Central memory CD8-positive, alpha-beta T cell (primary cell): ENCODE measurements at regions not wholly inside any gene's neighbourhood (a gene's known extent, or its start where the extent isn't known, plus 50 kb on each side); places are given as distances from the start of the nearest gene placed in this dataset.

ENCODE experiments used
- ATAC-seq: fragments of 150-1000 bp; cut with Tn5 transposase; replicated peaks from 2 replicates; pipeline ENCODE4 v1.10.0; 2022; ENCODE audit warnings: mild to moderate bottlenecking, moderate FRiP score, moderate number of reproducible peaks; ENCODE audit not compliant: poor library complexity, severe bottlenecking; ENCODE audit errors: extremely low read depth
- DNase-seq, 2 donors: peaks; one replicate each; pipeline ENCODE4 v3.0.0; 2021; ENCODE audit warnings: low spot score in 2 of 2
- H3K27ac Mint-ChIP-seq: one replicate; pipeline ENCODE4 v1.8.0; 2022; ENCODE audit warnings: low read depth, mild to moderate bottlenecking, moderate library complexity, mixed read lengths
- H3K27me3 Mint-ChIP-seq: one replicate; pipeline ENCODE4 v1.8.0; 2022; ENCODE audit warnings: mixed read lengths
- H3K36me3 Mint-ChIP-seq: one replicate; pipeline ENCODE4 v1.8.0; 2022; ENCODE audit warnings: mild to moderate bottlenecking, moderate library complexity, mixed read lengths; ENCODE audit not compliant: insufficient read depth
- H3K4me1 Mint-ChIP-seq: one replicate; pipeline ENCODE4 v1.8.0; 2022; ENCODE audit warnings: mixed read lengths
- H3K4me3 Mint-ChIP-seq: one replicate; pipeline ENCODE4 v1.8.0; 2022; ENCODE audit warnings: mild to moderate bottlenecking, moderate library complexity, mixed read lengths
- H3K9me3 Mint-ChIP-seq: one replicate; pipeline ENCODE4 v1.8.0; 2022; ENCODE audit warnings: mixed read lengths

DNA sequence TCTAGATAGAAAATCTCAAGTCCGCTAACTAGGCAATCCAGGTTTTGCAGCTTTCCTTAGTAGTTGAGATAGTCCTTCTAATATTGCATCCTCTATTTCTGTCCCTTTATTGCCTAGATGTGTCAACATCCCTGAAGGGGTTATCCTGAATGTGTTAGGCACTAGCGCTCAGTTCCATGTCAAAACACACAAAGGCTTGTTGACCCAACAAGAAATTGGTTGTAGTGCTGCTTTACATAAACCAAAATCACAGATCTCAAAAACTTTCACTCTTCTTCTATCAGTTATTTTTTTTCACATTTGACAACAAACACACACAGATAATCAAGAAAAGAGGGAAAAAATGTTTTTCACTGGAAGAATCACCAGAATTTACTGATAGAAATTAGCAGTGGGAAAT, 51.4 kb upstream of the SOX2 start:
- Mint-ChIP-seq H3K9me3 (no peaks in the 10 kb centered on the region), H3K27ac (no peak overlapping the region), H3K4me1 (no peaks in the 10 kb centered on the region), H3K4me3 (no peak overlapping the region), H3K36me3 (no peaks in the 10 kb centered on the region), H3K27me3 (no peaks in the 10 kb centered on the region)
- DNase-seq (no peak), ATAC-seq (no peak)

DNA sequence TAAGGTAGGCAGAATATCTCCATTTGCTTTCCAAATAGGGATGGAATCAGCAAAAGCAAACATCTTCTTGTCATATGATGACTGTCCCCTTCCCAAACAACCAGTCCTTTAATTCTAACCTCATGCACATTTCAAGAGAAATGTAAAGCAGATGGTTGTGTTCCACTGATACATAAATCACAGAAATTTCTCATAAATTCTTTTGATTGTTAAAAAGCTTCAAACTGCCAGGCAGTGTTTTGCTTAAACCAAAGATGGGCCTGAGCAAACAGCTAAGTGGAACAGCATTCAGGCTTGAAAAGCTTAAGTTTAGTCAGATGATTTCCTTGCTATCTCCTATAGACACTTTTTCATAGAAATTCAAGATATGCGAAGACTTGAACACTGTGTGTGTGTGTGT, 74.3 kb upstream of the SOX2 start:
- H3K4me1 Mint-ChIP-seq: no peaks in the 10 kb centered on the region
- H3K36me3 Mint-ChIP-seq: no peaks in the 10 kb centered on the region
- H3K4me3 Mint-ChIP-seq: no peak overlapping the region
- H3K9me3 Mint-ChIP-seq: no peaks in the 10 kb centered on the region
- no peaks in the 10 kb centered on the region for H3K27me3 Mint-ChIP-seq
- no peak for ATAC-seq
- no peak overlapping the region for H3K27ac Mint-ChIP-seq
- DNase-seq: no peak

DNA sequence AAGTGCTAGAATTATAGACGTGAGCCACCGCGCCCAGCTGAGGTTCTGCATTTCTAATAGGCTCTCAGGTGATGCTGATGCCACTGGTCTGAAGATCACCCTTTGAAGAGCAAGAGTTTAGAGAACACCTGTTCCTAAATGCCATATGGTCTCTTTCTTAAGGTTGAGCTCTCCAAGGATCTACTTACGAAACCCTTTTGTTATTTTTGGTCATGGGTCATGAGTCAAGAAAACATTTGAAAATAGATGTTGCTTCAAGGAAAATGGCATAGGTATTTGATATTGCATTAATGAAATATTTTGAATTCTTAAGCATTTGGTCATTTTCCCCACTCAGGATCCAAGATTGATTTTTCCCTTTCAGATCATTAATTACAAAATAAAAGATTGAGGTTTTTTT, 74.7 kb upstream of the SOX2 start:
- ATAC-seq (no peak), DNase-seq (no peak)
- H3K9me3 Mint-ChIP-seq: no peaks in the 10 kb centered on the region
- H3K27me3 Mint-ChIP-seq: no peaks in the 10 kb centered on the region
- H3K36me3 Mint-ChIP-seq: no peaks in the 10 kb centered on the region
- H3K4me1 Mint-ChIP-seq: no peaks in the 10 kb centered on the region
- no peak overlapping the region for H3K4me3 Mint-ChIP-seq
- no peak overlapping the region for H3K27ac Mint-ChIP-seq

DNA sequence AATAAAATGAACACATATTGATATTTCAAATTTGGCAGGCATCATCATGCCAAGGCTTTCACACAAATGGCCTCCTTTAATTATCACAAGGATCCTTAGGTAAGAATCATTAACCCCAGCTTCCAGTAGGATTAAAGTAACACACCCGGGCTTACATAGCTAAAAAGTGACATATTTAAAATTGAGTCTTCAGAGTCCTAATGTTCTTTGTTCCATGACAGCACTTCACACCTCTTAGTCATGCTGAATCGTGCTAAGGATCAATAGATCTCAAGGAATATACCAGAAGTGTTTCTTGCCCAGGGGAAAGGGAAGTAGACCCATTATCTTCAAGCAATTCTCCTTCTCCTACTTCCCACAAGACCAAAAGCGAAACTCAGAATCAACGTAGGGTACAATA, 76.6 kb upstream of the SOX2 start:
- Mint-ChIP-seq H3K4me1 (no peaks in the 10 kb centered on the region), H3K9me3 (no peaks in the 10 kb centered on the region), H3K27ac (no peak overlapping the region), H3K36me3 (no peaks in the 10 kb centered on the region), H3K4me3 (no peak overlapping the region), H3K27me3 (no peaks in the 10 kb centered on the region)
- ATAC-seq (no peak), DNase-seq (no peak)

DNA sequence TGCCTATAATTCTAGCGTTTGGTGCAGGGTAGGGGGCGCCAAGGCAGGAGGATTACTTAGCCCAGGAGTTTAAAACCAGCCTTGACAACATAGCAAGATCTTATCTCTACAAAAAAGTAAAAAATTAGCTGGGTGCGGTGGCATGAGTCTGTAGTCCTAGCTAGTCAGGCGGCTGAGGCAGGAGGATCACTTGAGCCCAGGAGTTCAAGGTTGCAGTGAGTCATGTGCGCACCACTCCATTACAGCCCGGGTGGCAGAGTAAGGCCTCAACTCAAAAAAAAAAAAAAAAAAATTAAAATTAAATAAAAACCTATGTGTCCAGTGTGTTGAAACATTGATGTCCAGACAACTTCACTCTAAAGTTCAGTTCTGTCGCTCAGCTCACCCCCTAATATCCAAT, 78.2 kb upstream of the SOX2 start:
- no peaks in the 10 kb centered on the region for H3K36me3 Mint-ChIP-seq
- H3K9me3 Mint-ChIP-seq: peaks cover 6% of the 10 kb centered on the region
- no peak overlapping the region for H3K27ac Mint-ChIP-seq
- no peak overlapping the region for H3K4me3 Mint-ChIP-seq
- ATAC-seq: no peak
- H3K27me3 Mint-ChIP-seq: no peaks in the 10 kb centered on the region
- no peak for DNase-seq
- no peaks in the 10 kb centered on the region for H3K4me1 Mint-ChIP-seq

DNA sequence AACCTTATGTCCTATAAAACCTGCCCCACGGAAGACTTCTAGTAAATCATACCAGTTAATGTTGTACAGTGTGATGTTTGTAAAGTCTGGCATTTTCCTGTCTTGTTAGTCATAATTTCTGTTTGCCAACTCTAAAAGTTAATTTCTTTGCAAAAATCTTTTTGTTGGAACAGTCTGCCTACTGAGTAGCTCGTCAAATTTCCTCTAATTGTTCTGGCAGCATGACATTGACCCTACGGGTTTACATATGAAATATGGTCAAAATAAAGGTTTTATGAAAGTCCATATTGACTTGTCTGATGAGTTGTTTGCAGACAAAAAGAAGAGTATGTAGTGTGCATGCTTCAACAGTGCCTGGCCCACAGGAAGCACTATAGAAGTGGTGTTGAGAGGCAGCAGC, 79.8 kb upstream of the SOX2 start:
- DNase-seq (no peak), ATAC-seq (no peak)
- no peak overlapping the region for H3K4me3 Mint-ChIP-seq
- H3K27me3 Mint-ChIP-seq: no peaks in the 10 kb centered on the region
- peaks cover 6% of the 10 kb centered on the region for H3K9me3 Mint-ChIP-seq
- no peaks in the 10 kb centered on the region for H3K4me1 Mint-ChIP-seq
- no peaks in the 10 kb centered on the region for H3K36me3 Mint-ChIP-seq
- H3K27ac Mint-ChIP-seq: no peak overlapping the region

DNA sequence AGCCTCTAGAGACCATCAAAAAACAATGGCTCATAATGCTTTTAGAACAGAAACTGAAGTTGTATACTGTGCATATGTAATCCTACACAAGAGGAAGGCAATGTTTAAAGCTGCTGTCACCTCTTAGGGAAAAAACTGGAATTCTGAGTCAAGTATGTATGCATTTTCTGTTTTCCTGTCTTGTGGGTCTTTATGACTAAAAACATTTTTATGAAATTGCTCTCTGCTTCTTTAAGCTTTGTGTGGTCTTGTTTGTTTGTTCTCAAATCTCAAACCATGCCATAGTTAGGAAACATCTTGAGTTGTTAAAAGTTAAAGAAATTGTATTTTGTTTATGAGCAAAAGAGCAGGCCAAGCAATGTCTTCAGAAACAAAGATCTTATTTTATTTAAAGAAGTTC, 80.9 kb upstream of the SOX2 start:
- H3K36me3 Mint-ChIP-seq: no peaks in the 10 kb centered on the region
- no peak overlapping the region for H3K27ac Mint-ChIP-seq

DNA sequence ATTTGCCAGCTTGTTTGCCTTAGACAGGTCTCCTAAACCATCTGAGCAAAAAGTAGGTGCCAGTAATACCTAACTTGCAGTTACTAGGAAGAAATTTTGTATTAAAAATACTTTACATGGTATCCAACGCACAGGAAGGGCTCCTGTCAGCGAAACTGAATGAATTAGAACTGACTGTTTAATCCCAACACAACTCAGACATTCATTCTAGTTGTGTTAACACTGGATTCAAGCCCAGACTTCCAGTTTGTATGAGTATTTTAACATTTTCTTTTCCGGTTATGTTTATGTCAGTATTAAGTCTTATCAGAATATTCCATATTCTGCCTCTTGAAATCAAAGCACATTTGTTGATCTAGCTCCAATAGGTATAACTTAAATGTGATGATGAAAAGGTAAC, 82.0 kb upstream of the SOX2 start:
- Mint-ChIP-seq H3K36me3 (no peaks in the 10 kb centered on the region), H3K9me3 (peaks cover 6% of the 10 kb centered on the region), H3K4me3 (no peak overlapping the region), H3K4me1 (no peaks in the 10 kb centered on the region), H3K27me3 (no peaks in the 10 kb centered on the region), H3K27ac (no peak overlapping the region)
- DNase-seq (no peak), ATAC-seq (no peak)

More for the DNA sequence above, 80.9 kb upstream of the SOX2 start:
- no peaks in the 10 kb centered on the region for H3K27me3 Mint-ChIP-seq
- ATAC-seq: no peak
- DNase-seq: no peak
- peaks cover 6% of the 10 kb centered on the region for H3K9me3 Mint-ChIP-seq
- no peak overlapping the region for H3K4me3 Mint-ChIP-seq
- no peaks in the 10 kb centered on the region for H3K4me1 Mint-ChIP-seq

DNA sequence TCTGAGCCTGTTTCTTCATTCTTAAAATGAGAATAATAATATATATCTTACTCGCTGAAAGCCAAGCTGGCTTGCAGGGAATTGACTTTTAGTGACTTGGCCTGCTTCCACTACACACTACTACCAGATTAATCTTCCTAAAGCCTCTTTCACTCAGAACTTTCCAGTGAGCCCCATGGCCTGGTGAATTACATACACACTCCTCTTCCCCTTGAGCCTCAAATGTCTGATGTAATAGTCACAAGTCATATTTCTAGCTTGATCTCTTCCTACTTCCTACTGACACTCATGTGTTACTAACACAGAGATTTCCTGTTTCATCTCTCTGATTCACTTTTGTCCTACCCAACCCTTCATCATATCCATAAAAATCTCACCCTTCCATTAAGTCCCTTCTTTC, 82.7 kb upstream of the SOX2 start:
- Mint-ChIP-seq H3K27ac (no peak overlapping the region), H3K4me3 (no peak overlapping the region), H3K27me3 (no peaks in the 10 kb centered on the region), H3K36me3 (no peaks in the 10 kb centered on the region), H3K9me3 (peaks cover 6% of the 10 kb centered on the region), H3K4me1 (no peaks in the 10 kb centered on the region)
- ATAC-seq (no peak), DNase-seq (no peak)

DNA sequence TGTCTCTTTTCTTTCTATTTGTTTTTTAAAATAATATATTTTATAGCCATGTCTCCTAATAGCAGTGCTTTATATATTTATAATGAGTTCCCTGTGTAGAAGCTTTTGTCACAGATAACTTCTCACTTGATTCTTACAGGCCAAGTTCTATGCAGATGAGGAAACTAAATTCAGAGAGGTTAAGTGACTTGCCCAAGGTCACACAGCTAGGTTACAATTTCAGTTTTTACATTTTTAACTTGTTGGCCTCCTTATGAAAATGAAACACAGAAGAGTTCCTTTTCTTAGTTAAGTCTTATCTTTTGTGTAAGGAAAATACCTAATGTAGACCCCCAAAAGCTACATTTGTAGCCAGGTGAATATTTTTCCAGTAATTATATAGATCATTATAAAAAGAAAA, 83.3 kb upstream of the SOX2 start:
- H3K27ac Mint-ChIP-seq: no peak overlapping the region
- peaks cover 6% of the 10 kb centered on the region for H3K9me3 Mint-ChIP-seq
- DNase-seq (no peak), ATAC-seq (no peak)
- no peak overlapping the region for H3K4me3 Mint-ChIP-seq
- H3K36me3 Mint-ChIP-seq: no peaks in the 10 kb centered on the region
- no peaks in the 10 kb centered on the region for H3K4me1 Mint-ChIP-seq
- no peaks in the 10 kb centered on the region for H3K27me3 Mint-ChIP-seq

DNA sequence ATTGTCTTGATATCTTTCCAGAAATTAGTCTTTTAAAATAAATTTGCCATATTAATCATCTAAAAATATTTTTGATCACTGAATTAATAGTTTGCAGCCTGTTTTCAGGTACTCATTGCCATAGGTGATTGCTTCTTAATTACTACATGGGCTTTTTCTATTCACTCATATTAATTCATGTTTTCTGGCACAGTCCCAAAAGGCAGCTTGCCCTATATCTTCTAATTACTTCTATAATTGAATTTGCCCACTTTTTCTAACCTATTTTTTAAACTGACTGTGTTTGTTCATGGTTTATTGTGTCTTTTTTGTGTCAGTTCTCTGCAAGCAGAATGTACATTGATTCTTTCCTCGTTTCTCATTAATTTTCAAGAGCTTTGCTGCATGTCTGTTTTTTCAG, 85.7 kb upstream of the SOX2 start:
- H3K9me3 Mint-ChIP-seq: peaks cover 13% of the 10 kb centered on the region
- DNase-seq: no peak
- no peaks in the 10 kb centered on the region for H3K4me1 Mint-ChIP-seq
- no peak overlapping the region for H3K4me3 Mint-ChIP-seq
- H3K27me3 Mint-ChIP-seq: no peaks in the 10 kb centered on the region
- H3K36me3 Mint-ChIP-seq: no peaks in the 10 kb centered on the region
- no peak overlapping the region for H3K27ac Mint-ChIP-seq
- ATAC-seq: no peak

DNA sequence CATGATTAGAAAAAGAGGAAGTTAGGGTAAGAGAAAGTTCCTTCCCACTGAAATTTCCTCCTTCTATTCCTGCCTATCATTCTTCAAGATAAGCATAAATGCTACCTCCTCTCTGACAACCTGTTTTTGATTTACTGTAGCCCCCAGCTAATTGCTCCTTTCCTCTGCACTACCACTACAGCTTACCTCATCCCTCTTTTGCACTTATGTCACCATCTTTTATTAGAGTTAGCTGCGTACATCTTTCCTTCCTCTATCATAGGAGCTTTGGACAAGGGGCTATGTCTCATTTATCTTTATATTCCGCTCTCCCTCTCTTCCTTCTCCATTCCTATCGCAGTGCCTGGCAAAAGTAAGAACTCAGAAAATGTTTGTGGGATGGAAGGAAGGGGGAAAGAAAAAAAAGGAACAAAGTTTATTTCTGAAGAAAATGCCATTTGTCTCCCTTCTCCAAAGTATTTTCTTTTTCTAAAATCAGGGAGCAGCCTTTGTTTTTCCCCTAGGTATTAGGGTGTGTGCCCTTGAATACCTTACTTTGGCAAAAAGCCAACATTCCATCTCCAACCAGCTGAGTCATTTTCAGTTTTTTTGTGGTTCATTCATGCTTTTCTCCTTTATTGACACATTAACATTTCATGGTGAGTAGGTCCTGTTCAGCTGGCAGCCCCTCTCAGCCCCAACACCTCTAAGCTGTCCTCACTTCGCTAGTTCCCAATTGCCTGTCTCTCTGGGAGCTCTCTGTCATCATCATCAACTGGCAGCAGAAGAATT, 87.6 kb upstream of the SOX2 start:
- no peak for DNase-seq
- Mint-ChIP-seq H3K27me3 (no peaks in the 10 kb centered on the region), H3K27ac (no peak overlapping the region), H3K4me1 (no peaks in the 10 kb centered on the region), H3K36me3 (peaks cover 1% of the 10 kb centered on the region), H3K9me3 (peaks cover 14% of the 10 kb centered on the region), H3K4me3 (no peak overlapping the region)
- ATAC-seq: no peak

DNA sequence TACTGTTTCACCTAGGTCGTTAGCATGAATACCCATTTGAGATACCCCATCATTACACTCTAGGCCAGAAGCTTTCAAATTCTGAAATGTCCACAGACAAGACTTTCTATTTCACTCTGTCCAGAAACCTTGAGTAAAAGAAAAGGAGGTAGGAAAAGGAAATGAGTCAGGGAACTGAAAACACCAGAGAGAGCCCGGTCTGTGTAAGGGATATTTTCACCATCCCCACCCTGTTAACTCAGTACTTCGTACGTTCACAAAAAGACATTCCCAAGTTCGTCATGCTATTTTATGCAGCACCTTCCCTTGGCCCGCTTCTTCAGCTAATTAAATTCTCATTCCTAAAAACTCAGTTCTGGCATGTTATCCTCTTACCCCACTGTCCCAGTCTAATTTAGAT, 89.4 kb upstream of the SOX2 start:
- ATAC-seq: no peak
- DNase-seq: no peak

More for the DNA sequence above, 89.4 kb upstream of the SOX2 start:
- Mint-ChIP-seq H3K4me1 (no peaks in the 10 kb centered on the region), H3K27ac (no peak overlapping the region), H3K36me3 (peaks cover 1% of the 10 kb centered on the region), H3K4me3 (no peak overlapping the region), H3K27me3 (no peaks in the 10 kb centered on the region), H3K9me3 (peaks cover 12% of the 10 kb centered on the region)
